Right cardiac atrium (tissue), 5 donors: ENCODE measurements at regions not wholly inside any gene's neighbourhood (a gene's known extent, or its start where the extent isn't known, plus 50 kb on each side); places are given as distances from the start of the nearest gene placed in this dataset.

ENCODE experiments used
- ATAC-seq, 2 donors: fragments of 200-7000 bp; cut with Tn5 transposase; one replicate each; pipeline versions ENCODE4 v1.8.0 to v1.9.1; 2020; ENCODE audit warnings: moderate library complexity in 2 of 2, mild to moderate bottlenecking in 1 of 2
- DNase-seq, 3 donors: peaks; one replicate each; pipeline ENCODE4 v3.0.0-alpha.2; 2020
- H3K27ac ChIP-seq: one replicate; pipeline ENCODE4 v1.5.1; 2013; ENCODE audit warnings: mild to moderate bottlenecking, low read length, control low read depth, moderate library complexity
- H3K27me3 ChIP-seq: one replicate; pipeline ENCODE4 v1.6.1; 2013; ENCODE audit not compliant: control insufficient read depth, insufficient read depth
- H3K4me1 ChIP-seq: one replicate; pipeline ENCODE4 v1.6.1; 2013; ENCODE audit warnings: low read length; ENCODE audit not compliant: control insufficient read depth, insufficient read depth
- H3K4me3 ChIP-seq: one replicate; pipeline ENCODE4 v1.5.1; 2013; ENCODE audit warnings: low read length, control low read depth
- H3K9me3 ChIP-seq: one replicate; pipeline ENCODE4 v1.6.1; 2013; ENCODE audit warnings: low read length; ENCODE audit not compliant: control insufficient read depth
- WGBS: extraction: QIAGEN DNeasy Blood & Tissue Kit; methylation state at CpG from one replicate; pipeline ENCODE4 v1.1.7; 2013; 5-methylcytosine and 5-hydroxymethylcytosine counted together
- intact Hi-C, 4 donors: fragments of 100-400 bp; cut with DNase I; formaldehyde crosslinking; loops; one replicate each; pipeline versions ENCODE4 v1.11.0 to v1.14.0; 2022 to 2023
- donor health status: healthy with polysubstance abuse.
- donor health status: DM: no; HTN: yes; CAD: no.
- donor health status: DM: no; HTN: no; CAD: no.
- donor health status: DM: no; HTN: yes; CAD: no; lungs with severe emphysema.
- donor health status: DM: yes; HTN: yes; CAD: no.

DNA sequence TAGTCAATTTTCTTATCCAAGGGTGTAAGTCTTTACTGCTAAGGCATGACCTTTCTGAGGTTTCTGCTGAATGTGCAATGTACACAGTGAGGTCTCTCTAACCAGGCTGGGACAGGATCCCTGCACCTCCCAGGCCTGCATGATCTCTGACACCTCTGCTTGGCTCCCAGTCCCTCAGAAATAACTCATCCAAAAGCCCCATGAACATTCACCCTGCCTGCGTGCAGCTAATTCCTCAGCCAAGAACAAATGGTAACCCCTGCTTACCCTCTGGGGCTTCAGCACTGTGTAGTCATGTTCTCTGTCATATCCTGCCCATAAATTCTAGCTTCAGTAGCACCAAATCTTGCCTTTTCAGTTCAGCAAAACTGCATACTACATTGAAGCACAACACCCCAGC lies 1146.3 kb upstream of the MIR17HG start:
- intact Hi-C loops: no loop called here
- no peaks in the 10 kb centered on the region for H3K27me3 ChIP-seq
- H3K4me3 ChIP-seq: no peak overlapping the region
- no peak overlapping the region for H3K27ac ChIP-seq
- ATAC-seq: peak; percentile 66 to 83
- peaks cover 3% of the 10 kb centered on the region for H3K4me1 ChIP-seq
- WGBS: 36% methylated on average over 1 of the region's 1 CpG
- peak in 1 of 3 donors; percentile 35 for DNase-seq
- no peaks in the 10 kb centered on the region for H3K9me3 ChIP-seq

- peaks cover 3% of the 10 kb centered on the region for H3K4me1 ChIP-seq
- DNase-seq: no peak
- H3K27me3 ChIP-seq: no peaks in the 10 kb centered on the region
- no peaks in the 10 kb centered on the region for H3K9me3 ChIP-seq
- intact Hi-C loops: no loop called here
- H3K4me3 ChIP-seq: no peak overlapping the region
- WGBS: 42% methylated on average over 7 of the region's 7 CpGs
- ATAC-seq: peak; percentile 13 to 66
- H3K27ac ChIP-seq: no peak overlapping the region
Measured at GRCh38 chr13:90201676-90202460, 1145.6 kb upstream of the MIR17HG start.

- Histone ChIP-seq H3K27ac (no peak overlapping the region), H3K4me1 (peaks cover 3% of the 10 kb centered on the region), H3K4me3 (no peak overlapping the region), H3K27me3 (no peaks in the 10 kb centered on the region), H3K9me3 (no peaks in the 10 kb centered on the region)
- intact Hi-C loops: no loop called here
- no peak for ATAC-seq
- WGBS: 61% methylated on average over 1 of the region's 1 CpG
- DNase-seq: no peak
Measured at GRCh38 chr13:90205081-90205480, 1142.4 kb upstream of the MIR17HG start.

DNA sequence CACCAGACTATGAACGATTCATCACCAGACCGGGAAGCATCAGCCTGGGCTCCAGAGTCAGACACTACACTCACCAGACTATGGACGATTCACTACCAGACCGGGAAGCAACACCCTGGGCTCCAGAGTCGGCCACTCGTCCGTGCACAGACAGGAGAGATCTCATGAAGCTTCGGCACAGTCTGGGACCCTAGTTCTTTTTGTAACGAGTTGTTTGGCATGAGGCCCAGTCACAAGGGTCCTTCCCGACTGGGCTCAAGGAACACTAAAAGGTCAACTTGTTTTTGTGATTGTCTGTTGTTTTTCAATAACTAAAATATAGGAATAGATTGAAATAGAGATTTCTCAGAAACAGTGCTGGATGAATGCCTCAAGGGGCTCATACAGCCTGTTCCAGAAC lies 1141.6 kb upstream of the MIR17HG start:
- no peaks in the 10 kb centered on the region for H3K9me3 ChIP-seq
- H3K27ac ChIP-seq: no peak overlapping the region
- 76% methylated on average over 10 of the region's 10 CpGs for WGBS
- H3K4me1 ChIP-seq: peaks cover 3% of the 10 kb centered on the region
- no peaks in the 10 kb centered on the region for H3K27me3 ChIP-seq
- intact Hi-C loops: no loop called here
- no peak overlapping the region for H3K4me3 ChIP-seq
- no peak for DNase-seq
- no peak for ATAC-seq

DNA sequence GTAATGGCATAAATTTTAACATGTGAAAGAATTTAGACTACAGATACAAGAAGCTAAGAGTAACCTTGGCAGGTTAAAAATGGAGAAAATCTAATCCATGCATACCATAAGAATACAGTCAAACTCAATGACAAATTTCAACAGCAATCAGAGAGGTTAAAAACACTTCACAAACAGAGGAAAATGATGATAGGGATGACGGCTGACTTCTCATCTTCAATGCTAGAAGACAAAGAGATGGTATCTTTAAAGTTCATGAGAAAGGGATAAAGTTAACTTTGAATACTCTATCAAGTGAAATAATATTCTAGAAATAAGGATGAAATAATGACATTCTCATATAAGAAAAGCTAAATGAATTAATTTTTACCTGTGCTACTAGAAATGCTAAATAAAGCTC lies 1130.2 kb upstream of the MIR17HG start:
- ATAC-seq: no peak
- WGBS: 74% methylated on average over 1 of the region's 1 CpG
- intact Hi-C loops: no loop called here

DNA sequence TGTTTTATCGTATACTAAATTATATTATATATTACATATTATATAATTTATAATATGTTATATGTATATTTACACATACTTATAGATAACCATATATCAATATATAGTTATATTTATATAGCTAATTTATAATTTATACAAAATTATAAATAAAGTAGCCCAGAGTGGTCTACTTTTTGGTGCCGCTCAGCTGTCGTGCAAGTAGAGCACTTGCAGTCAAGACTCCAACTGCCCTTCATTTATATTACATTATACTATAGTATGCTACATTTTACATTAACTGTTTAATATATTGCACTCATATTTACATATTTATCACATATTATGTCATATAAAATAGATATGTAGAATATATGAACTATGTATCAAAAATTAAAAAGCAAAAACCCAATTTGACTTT lies 1124.7 kb upstream of the MIR17HG start:
- WGBS: 97% methylated on average over 3 of the region's 3 CpGs
- H3K4me3 ChIP-seq: no peak overlapping the region
- intact Hi-C loops: no loop called here
- DNase-seq (no peak), ATAC-seq (no peak)
- no peaks in the 10 kb centered on the region for H3K4me1 ChIP-seq
- H3K27ac ChIP-seq: no peak overlapping the region
- no peaks in the 10 kb centered on the region for H3K9me3 ChIP-seq
- H3K27me3 ChIP-seq: no peaks in the 10 kb centered on the region

More for the DNA sequence above, 1130.2 kb upstream of the MIR17HG start:
- Histone ChIP-seq H3K4me1 (no peaks in the 10 kb centered on the region), H3K4me3 (no peak overlapping the region), H3K27ac (no peak overlapping the region), H3K27me3 (no peaks in the 10 kb centered on the region), H3K9me3 (no peaks in the 10 kb centered on the region)
- DNase-seq: no peak

DNA sequence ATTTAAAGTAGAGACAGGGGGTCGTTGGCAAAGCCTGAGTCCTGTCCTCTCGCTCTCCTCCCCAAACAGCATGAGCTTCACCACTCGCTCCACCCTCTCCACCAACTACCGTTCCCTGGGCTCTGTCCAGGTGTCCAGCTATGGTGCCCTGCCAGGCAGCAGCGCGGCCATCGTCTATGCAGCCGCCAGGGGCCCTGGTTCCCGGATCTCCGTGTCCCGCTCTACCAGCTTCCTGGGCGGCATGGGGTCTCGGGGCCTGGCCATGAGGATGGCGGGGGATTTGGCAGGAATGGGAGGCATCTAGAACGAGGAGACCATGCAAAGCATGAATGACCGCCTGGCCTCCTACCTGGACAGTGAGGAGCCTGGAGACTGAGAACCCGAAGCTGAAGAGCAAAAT lies 1117.2 kb upstream of the MIR17HG start:
- Histone ChIP-seq H3K4me3 (no peak overlapping the region), H3K9me3 (no peaks in the 10 kb centered on the region), H3K4me1 (no peaks in the 10 kb centered on the region), H3K27me3 (no peaks in the 10 kb centered on the region), H3K27ac (no peak overlapping the region)
- ATAC-seq (no peak), DNase-seq (no peak)
- WGBS: 94% methylated on average over 17 of the region's 17 CpGs
- intact Hi-C loops: no loop called here

DNA sequence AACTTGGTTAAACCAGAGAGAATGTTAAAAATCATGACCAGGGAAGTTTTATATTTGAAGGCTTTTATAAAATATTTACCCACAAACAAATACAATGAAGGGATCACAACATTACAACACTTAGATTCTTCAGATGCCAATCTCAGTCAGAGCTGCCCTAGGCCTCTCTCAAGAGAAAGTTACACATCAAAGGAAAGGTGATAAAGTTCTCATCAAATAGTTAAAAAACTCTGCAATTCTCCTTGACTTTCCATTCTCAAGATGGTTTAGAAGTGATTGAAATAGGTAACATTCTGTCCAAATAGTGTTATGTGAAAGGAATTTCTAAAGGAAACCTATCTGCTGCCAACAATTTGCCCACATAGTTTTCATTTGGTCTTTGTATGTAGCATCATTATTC lies 1115.2 kb upstream of the MIR17HG start:
- H3K4me1 ChIP-seq: no peaks in the 10 kb centered on the region
- ATAC-seq (no peak), DNase-seq (no peak)
- intact Hi-C loops: no loop called here
- H3K9me3 ChIP-seq: no peaks in the 10 kb centered on the region
- H3K27ac ChIP-seq: no peak overlapping the region
- no peak overlapping the region for H3K4me3 ChIP-seq
- no peaks in the 10 kb centered on the region for H3K27me3 ChIP-seq

DNA sequence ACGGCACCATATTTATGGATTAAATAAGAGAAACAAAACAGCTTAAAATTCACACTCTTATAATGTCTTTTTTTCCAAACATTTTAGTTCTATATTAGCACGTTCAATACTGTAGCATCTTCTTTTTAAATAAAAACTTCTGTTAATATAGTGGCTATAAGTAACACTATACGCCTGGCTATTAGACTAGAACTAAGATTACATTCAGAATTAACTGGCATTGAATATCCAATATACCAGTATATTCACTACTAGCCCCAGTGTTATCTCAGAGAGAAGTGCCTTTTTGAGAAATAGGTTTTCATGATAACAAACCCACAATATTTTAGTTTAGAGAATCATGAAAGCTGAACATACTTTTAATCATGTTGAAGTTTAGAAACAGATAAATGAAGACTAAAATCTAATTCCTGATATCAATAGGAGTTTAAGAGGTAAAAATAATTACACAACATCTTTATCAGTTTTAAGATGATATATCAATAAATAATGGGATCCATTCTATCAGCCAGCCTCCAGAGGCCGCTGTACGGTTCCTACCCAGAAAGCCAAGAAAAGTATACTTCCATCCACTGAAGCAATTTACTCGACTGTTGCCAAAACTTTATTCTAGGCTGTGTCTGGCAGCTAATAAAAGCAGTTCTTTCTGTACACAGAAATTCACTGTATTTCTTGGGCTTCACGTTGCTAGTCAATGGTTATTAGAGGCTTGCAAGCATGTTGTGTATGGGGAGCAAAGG lies 1113.4 kb upstream of the MIR17HG start:
- no peaks in the 10 kb centered on the region for H3K27me3 ChIP-seq
- no peak overlapping the region for H3K4me3 ChIP-seq
- H3K9me3 ChIP-seq: no peaks in the 10 kb centered on the region
- H3K4me1 ChIP-seq: no peaks in the 10 kb centered on the region
- DNase-seq: no peak
- intact Hi-C loops: no loop called here
- 81% methylated on average over 7 of the region's 7 CpGs for WGBS
- H3K27ac ChIP-seq: no peak overlapping the region
- ATAC-seq: no peak

DNA sequence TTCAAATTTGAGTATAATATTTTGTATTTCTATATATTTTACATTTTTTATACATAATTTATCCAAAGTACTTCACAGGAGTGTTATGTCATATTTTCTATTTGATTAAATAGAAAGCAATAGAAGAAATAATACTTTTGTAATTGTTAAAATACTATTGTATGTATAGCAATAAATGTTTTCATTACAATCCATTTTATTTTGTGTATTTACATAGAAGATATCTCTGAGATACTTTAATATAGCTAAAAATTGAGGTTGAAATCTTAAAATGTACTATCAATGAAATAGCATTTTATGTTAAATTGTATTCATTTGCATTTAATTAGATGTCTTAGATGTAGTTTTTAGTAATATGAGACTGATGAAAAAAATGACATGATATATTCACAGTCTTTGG lies 1109.6 kb upstream of the MIR17HG start:
- no peak overlapping the region for H3K4me3 ChIP-seq
- no peaks in the 10 kb centered on the region for H3K4me1 ChIP-seq
- no peak for DNase-seq

DNA sequence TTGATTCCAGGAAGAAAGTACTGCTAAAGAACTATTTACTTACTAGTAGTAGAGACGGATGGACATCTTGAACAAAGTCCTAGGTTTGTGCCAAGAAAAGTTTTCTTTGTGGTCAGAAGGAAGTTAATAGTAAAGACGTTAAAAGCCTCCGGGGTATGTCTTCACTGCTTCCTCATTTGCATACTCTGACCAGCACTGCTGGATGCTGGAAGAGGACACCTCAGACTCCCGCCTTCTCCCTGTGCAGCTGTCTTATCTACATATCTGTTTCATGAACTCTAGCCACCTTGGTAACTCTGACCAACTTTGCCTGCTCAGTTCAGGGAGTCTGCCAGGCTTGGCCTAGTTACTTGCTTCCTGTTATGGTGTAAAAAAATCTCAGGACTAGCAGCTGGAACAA lies 1109.1 kb upstream of the MIR17HG start:
- Histone ChIP-seq H3K27me3 (no peaks in the 10 kb centered on the region), H3K4me3 (no peak overlapping the region), H3K27ac (no peak overlapping the region), H3K4me1 (no peaks in the 10 kb centered on the region), H3K9me3 (no peaks in the 10 kb centered on the region)
- intact Hi-C loops: no loop called here
- ATAC-seq (no peak), DNase-seq (no peak)
- 37% methylated on average over 4 of the region's 4 CpGs for WGBS

More for the DNA sequence above, 1109.6 kb upstream of the MIR17HG start:
- no peaks in the 10 kb centered on the region for H3K27me3 ChIP-seq
- no peak overlapping the region for H3K27ac ChIP-seq
- H3K9me3 ChIP-seq: no peaks in the 10 kb centered on the region
- no peak for ATAC-seq
- intact Hi-C loops: no loop called here
